Head of caudate nucleus (tissue), 42 donors: ENCODE measurements at regions not wholly inside any gene's neighbourhood (a gene's known extent, or its start where the extent isn't known, plus 50 kb on each side); places are given as distances from the start of the nearest gene placed in this dataset.
"Not testable (repeated sequence)": the region's sequence is repeated elsewhere in the genome, so short reads cannot be mapped to it uniquely, and the experiment has no call there.

Experiments
- DNase-seq, 42 donors: peaks; one replicate each; pipeline versions ENCODE4 v3.0.0 to v3.0.0-alpha.2; 2020 to 2021; ENCODE audit warnings: mixed read lengths in 7 of 42
- intact Hi-C: fragments of 100-400 bp; cut with DNase I; formaldehyde crosslinking; loops from one replicate; pipeline ENCODE4 v1.15.0; 2022

DNA sequence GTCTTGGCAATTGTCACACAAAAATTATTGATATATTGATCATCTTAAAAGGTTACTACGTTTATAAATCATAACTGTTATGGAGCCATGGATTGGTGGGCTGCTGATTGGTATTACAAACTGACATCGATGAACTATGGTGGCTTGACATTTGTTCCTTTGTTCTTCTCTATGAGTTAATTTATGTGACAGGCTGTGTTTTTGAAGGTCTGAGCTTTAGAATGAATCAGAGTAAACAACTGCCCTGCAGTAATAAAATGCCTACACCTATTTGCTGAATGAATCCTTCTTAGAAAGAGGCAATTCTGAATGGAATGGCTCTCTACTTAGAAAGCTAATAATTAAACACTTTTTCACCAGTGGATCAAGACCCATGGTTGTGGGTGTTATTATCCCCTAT, 506.3 kb upstream of the SPTLC3 start:
- no peak for DNase-seq
- intact Hi-C loops, result no loop called here

DNA sequence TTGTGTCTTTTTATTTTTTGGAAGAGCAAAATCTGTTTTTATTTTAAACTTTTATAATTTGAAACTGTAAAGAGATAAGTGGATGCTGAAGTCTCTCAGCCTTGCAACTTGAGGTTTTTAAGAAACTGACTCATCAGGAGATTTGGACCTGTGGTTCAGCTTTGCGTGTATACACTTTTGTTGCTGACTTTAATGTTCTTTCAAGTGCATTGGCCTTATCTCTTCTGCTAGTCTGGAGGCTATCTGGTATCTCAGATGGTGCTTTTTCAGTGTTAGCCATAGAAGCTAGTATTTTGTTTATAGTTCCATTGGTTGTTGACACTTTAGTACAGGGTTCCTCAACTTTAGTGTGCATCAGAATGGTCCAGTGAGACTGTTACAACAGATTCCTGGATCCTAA, 504.0 kb upstream of the SPTLC3 start:
- no peak for DNase-seq
- intact Hi-C loops, result no loop called here

DNA sequence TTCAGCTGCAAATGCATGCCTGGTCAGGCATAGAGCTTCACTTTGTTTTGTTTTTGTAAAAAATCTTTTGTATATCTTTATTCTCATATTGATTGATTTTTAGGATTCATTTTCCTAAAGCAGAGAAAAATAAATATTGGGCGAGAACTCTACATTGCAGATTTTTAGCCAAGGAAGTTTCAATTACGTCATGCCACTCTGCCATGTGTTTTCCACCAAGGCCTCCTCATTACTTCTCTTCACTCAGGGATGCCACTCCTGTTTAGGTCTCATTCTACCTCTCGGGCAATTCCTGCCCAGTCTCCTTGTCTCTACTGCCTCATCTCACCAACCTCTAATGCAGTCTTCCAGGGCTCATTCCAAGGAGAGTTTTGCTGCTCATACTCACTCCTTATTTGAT, 497.3 kb upstream of the SPTLC3 start:
- intact Hi-C loops, result no loop called here
- DNase-seq, result no peak

DNA sequence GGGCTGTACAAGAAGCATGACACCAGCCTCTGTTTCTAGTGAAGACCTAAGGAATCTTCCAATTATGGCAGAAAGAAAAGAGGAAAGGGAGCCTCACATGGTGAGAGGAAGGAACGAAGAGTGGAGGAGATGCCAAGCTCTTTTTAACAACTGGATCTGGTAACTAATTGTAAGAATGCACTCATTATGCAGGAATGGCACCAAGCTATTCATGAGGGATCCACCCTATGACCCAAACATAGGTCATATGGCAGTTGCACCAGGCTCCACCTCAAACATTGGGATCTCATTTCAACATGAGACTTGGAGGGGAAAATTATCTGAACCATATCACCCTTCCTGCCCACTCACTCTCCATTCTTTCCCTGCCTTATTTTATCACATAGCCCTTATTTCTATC, 496.0 kb upstream of the SPTLC3 start:
- intact Hi-C loops, result no loop called here

DNA sequence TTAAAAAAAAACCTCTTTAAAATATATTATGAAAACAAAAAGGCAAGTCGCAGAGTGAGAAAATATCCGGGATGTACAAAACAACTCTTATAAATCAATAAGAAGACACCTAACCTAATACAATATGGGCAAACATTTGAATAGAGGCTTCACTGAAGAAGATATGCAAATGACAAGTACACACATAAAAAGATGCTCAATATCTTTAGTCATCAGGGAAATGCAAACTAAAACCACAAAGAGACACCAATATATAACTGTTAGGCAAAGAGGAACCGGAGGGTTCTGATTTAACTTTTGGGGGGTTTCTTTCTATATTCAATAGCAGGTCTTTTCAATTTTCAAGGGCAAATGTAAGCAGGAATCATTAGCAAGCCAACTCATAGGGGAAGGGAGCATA, 480.7 kb upstream of the SPTLC3 start:
- intact Hi-C loops, result no loop called here
- no peak for DNase-seq

More for the DNA sequence above, 496.0 kb upstream of the SPTLC3 start:
- no peak for DNase-seq

DNA sequence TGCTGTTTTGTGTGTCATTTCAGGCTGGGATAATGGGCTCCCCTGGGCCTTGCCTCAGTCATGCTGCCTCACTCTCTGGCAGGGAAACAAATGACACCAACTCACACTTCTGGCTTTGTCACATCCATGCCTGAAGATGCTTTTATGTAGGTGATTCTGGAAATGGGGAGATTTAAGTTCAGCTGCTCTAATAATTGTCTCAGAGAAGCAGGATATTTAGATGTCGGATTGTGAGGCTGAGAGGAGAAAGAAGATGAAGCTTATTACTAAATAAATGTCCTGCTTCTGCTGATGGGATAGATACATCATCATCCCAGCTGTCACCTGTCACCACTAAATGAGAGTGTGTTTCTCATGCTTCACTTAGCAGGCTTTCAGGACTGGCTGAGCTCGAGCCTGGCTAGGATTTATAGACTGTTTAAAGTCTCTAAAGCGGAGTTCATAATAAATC, 480.2 kb upstream of the SPTLC3 start:
- no peak for DNase-seq
- intact Hi-C loops, result no loop called here

DNA sequence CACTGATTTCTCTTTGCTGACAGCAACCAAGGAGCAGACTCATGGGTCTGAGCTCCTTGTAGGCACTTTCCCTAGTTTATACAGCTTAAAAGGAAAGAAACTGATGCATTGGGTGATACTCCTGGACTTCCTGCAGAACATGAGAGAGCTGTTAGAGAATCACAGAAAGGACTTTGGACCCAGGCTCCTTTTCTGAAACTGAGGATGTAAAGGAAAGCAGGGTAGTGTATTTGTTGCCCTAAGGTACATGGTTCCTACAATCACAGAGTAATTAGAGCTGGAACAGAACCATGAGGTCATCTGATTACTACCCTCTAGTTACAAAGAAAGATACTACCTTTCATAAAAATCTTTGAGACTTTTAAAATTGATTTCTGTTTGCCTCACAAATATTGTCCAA, 477.1 kb upstream of the SPTLC3 start:
- DNase-seq, result no peak
- intact Hi-C loops, result no loop called here

DNA sequence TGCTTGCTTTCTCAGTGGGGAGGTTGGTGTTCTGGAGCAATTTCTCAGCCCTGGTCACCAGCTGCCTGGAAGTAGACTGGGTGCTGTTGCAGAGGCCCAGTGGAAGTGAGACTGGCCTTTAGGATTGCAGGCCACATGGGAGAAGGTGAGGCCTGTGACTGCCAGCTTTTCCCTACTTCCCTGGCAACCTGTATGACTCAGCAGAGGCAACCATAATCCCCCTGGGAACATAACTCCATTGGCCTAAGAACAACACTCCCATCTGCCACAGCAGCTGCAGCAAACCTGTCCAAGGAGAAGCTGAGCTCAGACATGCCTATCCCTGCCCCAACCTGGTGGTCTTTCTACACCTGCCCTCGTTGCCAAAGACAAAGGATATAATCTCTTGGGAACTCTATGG, 473.5 kb upstream of the SPTLC3 start:
- intact Hi-C loops, result no loop called here

DNA sequence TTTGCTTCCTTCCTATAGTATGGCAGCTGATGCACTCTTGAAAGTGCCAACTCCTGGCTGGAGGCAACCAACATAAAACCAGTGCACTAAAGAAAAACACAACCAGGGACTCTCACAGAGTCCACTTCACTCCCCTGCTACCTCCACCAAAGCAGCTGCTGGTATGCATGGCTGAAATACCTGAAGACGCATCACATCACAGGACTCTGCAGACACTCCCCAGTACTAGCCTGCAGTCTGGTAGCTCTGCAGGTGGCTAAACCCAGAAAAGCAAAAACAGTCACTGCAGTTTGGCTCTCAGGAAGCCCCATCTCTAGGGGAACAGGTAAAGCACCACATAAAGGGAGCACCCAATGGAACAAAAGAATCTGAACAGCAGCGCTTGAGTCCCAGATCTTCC, 473.0 kb upstream of the SPTLC3 start:
- no peak for DNase-seq
- intact Hi-C loops, result no loop called here

More for the DNA sequence above, 473.5 kb upstream of the SPTLC3 start:
- DNase-seq, result no peak

DNA sequence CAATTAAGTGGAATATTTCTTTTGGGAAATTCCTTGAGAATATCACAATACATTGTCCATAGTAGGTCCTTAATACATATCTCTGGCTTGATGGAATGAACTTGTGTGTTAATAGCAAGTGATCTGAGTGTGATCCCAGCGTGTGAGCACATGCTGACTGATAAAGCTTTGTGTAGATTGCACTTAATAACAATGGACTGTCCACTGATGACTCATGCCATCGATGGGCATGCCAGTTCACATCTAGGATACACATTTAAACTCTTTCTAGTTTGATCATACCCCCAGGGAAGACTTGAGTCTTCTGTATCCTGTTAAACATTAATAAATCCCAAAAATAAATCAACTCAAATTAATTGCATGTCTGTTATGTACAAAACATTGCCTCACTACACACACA, 454.3 kb upstream of the SPTLC3 start:
- intact Hi-C loops, result no loop called here
- no peak for DNase-seq

DNA sequence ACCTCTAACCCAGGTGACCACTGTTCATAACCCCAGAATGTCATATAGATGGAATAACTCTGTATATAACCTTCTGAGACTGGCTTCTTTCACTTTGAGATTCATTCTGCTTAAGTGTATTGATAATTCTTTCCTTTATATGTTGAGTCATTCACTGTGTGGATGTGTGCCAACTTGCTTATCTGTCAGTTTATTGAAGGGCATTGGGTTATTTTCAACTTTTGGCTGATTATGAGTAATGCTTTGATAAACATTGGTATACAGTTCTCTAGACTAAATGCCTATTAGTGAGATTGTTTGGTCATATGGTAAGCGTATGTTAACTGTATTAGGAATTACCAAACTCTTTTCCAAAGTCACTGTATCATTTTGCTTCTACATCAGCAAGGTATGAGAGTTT, 453.4 kb upstream of the SPTLC3 start:
- DNase-seq, result no peak
- intact Hi-C loops, result no loop called here

DNA sequence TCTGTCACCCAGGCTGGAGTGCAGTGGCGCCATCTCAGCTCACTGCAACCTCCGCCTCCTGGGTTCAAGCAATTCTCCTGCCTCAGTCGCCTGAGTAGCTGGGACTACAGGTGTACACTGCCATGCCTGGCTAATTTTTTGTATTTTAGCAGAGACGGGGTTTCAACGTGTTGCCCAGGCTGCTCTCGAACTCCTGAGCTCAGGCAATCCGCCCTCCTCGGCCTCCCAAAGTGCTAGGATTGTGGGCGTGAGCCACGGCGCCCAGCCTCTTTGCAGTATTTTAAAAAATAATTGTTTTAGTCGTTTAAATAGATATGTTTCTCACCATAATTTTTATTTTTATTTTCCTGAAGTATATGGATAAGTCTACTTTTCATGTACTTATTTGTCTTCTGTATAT, 452.9 kb upstream of the SPTLC3 start:
- DNase-seq, intact Hi-C loops: not testable (repeated sequence)

DNA sequence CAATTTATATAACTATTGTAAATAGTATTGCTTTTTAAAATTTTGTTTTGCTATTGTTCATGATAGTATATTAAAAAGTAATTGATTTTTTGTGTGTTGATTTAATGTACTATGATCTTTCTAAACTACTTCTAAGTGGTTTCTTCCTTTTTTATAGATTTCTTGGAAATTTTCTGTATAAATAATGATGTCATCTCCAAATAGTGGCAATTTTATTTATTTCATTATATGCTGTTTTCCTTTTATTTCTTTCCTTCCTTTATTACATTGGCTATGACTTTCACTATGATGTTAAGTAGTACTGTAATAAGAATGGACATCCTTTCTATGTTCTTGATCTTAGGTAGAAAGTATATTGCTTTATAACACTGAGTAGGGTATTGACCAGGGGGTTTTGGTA, 451.5 kb upstream of the SPTLC3 start:
- DNase-seq, result no peak
- intact Hi-C loops, result no loop called here

DNA sequence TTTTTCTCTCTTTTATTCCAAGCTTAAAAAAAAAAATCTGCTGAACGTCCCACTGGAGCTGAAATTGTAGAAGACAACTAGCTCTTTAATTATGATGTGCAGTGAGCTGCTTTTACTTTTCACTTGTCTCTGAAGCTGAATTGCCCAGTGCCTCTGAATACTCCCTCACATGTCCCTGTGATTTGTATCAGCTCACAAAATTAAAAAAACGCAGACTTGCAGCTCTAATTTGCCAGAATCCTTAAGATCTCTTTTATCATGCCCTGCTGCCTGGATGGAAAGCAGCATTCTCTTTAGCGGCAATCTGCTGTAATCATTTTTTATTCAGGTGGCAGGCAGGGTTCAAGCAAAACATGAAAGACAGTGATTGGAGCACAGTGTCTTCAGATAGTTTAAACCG, 443.8 kb upstream of the SPTLC3 start:
- no peak for DNase-seq
- intact Hi-C loops, result no loop called here

DNA sequence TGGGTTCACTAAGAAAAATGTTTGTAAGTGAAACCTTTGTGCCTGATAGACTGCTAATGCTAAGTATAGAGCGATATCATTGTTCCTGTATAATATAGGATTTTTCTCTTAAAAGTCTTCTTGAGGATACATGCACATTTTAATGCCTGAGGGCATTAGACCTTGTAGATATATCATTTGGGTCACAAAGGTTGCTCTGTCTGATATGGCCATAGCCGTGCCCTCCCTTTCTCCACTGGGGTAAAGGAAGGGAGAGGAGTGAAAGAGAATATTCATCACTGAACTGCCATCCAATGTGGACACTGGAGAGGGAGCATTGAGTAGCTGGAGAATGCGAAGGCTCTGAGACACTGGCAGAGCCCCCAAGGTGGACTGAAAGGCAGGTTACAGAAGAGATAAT, 442.2 kb upstream of the SPTLC3 start:
- DNase-seq, result no peak
- intact Hi-C loops, result no loop called here

DNA sequence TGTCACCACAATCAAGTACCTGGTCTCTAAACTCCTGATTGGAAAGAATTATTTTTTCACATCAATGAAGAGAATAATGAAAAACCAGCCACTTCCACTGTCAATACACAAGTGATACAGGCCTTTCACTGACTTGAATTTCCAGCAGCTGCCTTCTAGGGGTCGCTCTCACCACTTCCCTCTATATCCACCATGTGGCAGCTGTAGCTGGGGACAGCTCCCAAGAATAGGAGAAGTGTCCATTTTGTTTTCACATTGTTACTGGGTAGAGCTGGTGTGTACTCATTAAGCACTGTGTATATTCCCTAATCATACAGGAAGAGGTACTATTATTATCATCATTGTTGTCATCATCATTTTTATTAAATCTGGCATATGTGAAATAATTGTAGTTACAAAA, 438.4 kb upstream of the SPTLC3 start:
- DNase-seq, result peak in 10 of 42 donors; percentile 9 to 55 (median 34)
- intact Hi-C loops, result no loop called here

DNA sequence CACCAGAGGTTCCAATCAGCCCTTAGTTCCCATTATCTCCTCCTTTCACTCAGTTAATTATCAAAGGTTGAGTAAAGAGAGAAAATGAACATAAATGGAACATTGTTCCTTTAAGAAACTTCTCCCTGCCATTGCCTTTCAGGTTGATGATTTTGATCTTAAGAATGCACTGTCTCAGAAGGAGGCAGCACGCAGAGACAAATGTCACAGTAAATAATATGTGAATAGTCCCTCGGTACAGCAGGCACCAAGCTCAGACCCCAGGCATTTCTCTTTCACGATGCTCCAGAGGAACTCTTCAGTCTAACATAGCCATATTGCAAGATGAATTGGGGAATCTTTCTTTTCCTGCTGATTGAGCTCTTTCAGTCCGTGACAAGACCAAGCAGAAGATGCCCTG, 435.3 kb upstream of the SPTLC3 start:
- no peak for DNase-seq
- intact Hi-C loops, result no loop called here

DNA sequence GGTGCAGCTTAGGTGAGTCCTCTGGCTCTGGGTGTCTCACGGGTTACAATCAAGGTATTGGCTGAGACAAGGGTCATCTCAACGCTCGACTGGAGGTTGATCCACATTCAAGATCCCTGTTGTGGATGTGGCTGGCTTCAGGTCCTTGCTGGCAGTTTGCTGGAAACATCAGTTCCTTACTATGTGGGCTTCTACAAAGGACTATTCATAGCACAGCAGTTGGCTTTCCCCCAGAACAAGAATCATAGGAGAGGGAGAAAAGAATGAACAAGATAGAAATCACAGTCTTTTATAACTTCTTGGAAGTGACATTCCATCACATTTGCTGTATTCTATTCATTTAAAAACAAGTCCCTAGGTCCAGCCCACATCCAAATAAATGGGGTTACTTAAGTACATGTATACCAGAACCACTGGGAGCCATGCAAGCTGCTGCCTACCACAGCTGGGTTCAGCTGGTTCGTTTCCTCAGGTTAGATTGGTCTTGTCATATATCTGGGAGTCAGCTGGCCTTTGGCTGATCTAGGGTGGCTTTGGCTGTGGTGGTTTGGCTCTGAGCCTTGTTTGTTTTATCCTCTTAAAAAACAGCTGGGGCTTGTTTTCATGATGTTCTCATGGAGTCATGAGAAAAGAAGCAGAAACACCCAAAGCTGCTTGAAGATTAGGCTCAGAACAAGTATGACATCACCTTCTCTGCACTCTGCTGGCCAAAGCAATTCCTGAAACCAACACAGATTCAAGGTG, 433.2 kb upstream of the SPTLC3 start:
- DNase-seq, result peak in 5 of 42 donors; percentile 3 to 38 (median 15)
- intact Hi-C loops, result no loop called here

DNA sequence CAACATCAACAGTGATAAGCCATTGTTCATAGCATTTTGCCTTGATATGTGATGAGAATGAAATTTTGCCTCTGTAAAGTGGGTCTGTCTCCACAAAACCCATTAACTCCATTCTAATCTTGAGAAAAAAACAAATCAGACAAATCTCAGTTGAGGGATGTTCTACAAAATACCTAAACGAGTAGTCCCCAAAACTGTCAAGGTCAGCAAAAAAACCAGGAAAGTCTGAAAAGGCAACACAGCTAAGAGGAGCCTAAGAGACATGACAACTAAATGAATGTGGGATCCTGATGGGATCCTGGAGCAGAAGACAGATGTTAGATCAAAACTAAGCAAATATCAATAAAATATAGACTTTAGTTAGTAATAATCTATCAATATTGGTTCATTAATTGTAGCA, 431.6 kb upstream of the SPTLC3 start:
- no peak for DNase-seq

DNA sequence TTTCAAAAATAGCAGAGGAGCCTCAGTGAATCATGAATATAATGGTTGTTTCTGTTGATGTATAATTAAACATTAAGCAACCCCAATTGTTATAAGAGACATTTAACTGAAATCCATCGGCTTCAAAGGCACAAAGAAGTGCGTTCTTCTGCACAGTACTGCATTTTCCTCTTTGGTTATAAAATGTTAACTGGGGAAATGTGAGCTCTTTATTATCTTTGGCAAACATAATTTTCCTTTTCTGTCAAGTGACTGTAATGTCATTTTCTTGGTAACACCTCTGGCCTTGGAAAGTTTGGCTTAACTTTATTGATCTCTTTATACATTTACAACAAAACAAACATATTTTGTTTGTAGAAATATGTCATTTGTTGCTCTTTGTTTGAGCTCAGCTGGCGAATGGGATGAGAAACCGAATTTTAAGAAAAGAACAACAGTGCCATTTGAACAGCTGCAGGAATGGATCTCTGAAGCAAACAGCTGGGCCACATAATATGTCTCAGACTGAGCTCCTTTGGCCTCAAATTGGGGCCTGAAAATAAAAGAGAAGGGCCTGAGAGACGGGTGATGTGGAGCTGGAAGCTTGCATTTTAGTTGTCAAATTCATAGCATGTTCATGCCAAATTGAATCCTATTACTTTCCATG, 427.0 kb upstream of the SPTLC3 start:
- peak in 1 of 42 donors; percentile 7 for DNase-seq
- intact Hi-C loops, result no loop called here

More for the DNA sequence above, 431.6 kb upstream of the SPTLC3 start:
- intact Hi-C loops, result no loop called here

DNA sequence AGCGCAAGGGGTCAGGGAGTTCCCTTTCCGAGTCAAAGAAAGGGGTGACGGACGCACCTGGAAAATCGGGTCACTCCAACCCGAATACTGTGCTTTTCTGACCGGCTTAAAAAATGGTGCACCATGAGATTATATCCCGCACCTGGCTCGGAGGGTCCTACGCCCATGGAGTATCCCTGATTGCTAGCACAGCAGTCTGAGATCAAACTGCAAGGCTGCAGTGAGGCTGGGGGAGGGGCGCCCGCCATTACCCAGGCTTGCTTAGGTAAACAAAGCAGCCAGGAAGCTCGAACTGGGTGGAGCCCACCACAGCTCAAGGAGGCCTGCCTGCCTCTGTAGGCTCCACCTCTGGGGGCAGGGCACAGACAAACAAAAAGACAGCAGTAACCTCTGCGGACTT, 426.1 kb upstream of the SPTLC3 start:
- DNase-seq, intact Hi-C loops: not testable (repeated sequence)
